Chondrocyte (in vitro differentiated cells): ENCODE measurements at regions not wholly inside any gene's neighbourhood (a gene's known extent, or its start where the extent isn't known, plus 50 kb on each side); places are given as distances from the start of the nearest gene placed in this dataset.
A peak's percentile ranks its signal among the peaks of the same experiment; 100 is the strongest.

Source experiments
- DNase-seq: peaks from one replicate; pipeline ENCODE4 v3.0.0; 2021; ENCODE audit warnings: mixed read lengths, low spot score
- H3K27ac Mint-ChIP-seq: one replicate; pipeline ENCODE4 v1.8.0; 2021; ENCODE audit warnings: mild to moderate bottlenecking, moderate library complexity, mixed read lengths; ENCODE audit not compliant: unreplicated experiment
- H3K27me3 Mint-ChIP-seq: 2 replicates; pipeline ENCODE4 v1.8.0; 2021; ENCODE audit warnings: low read depth, mixed read lengths
- H3K36me3 Mint-ChIP-seq: 2 replicates; pipeline ENCODE4 v1.8.0; 2021; ENCODE audit warnings: low read depth, mixed read lengths
- H3K4me1 Mint-ChIP-seq: 2 replicates; pipeline ENCODE4 v1.8.0; 2021; ENCODE audit warnings: low read depth, mild to moderate bottlenecking, mixed read lengths
- H3K4me3 Mint-ChIP-seq: one replicate; pipeline ENCODE4 v1.8.0; 2021; ENCODE audit warnings: mild to moderate bottlenecking, moderate library complexity, mixed read lengths; ENCODE audit not compliant: unreplicated experiment
- H3K9me3 Mint-ChIP-seq: 2 replicates; pipeline ENCODE4 v1.8.0; 2021; ENCODE audit warnings: low read depth, mixed read lengths
- CTCF ChIP-seq: fragments of 200-600 bp; sonication (generic); IDR thresholded peaks from 2 replicates; pipeline ENCODE4 v1.5.0; 2021; ENCODE audit warnings: antibody characterized with exemption, mild to moderate bottlenecking, moderate library complexity

- no peak for DNase-seq
- no peaks in the 10 kb centered on the region for H3K36me3 Mint-ChIP-seq
- no peak overlapping the region for H3K4me3 Mint-ChIP-seq
- peak; percentile 45 for TF ChIP-seq CTCF
- no peaks in the 10 kb centered on the region for H3K9me3 Mint-ChIP-seq
- H3K4me1 Mint-ChIP-seq = peaks cover 40% of the 10 kb centered on the region
- peaks cover 14% of the 10 kb centered on the region for H3K27me3 Mint-ChIP-seq
- no peak overlapping the region for H3K27ac Mint-ChIP-seq
Measured at GRCh38 chr4:26217481-26217880, 103.3 kb upstream of the RBPJ start.

DNA sequence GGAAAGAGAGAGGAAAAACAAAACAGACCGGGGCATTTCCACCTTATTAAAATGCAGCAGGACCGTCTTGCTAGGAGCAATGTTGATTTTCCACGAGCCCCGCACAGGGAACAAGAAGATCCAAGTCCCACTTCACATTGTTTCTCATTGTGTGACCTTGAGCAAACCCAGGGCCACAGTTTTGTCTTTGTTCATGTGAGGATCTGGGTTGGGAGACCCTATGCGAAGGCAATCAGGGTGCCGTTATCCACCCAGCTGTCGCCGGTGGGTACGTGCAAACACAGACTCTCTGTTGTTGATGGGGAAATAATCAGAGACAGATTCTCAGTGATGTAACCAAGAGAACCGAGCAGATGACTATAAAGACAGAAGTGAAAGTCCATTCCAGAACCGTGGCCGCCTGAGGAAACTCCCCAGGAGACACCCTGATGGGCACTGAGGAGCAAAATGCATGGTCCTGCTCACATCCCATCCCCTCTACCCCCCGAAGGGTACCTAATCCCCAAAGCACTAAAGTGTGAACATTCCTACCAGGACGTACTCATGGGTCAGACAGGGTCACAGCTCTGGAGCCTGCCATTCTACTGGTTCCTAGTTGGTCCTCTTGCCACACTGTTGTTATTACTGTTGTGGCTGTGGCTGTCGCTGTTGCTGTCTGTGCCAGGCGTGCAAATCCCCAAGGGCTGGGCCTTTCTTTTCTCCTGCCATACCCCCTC, 102.7 kb upstream of the RBPJ start:
- H3K9me3 Mint-ChIP-seq = no peaks in the 10 kb centered on the region
- H3K27me3 Mint-ChIP-seq = peaks cover 14% of the 10 kb centered on the region
- no peak for DNase-seq
- H3K4me3 Mint-ChIP-seq = no peak overlapping the region
- H3K27ac Mint-ChIP-seq = no peak overlapping the region
- H3K36me3 Mint-ChIP-seq = no peaks in the 10 kb centered on the region
- peaks cover 41% of the 10 kb centered on the region for H3K4me1 Mint-ChIP-seq
- no peak for TF ChIP-seq CTCF

DNA sequence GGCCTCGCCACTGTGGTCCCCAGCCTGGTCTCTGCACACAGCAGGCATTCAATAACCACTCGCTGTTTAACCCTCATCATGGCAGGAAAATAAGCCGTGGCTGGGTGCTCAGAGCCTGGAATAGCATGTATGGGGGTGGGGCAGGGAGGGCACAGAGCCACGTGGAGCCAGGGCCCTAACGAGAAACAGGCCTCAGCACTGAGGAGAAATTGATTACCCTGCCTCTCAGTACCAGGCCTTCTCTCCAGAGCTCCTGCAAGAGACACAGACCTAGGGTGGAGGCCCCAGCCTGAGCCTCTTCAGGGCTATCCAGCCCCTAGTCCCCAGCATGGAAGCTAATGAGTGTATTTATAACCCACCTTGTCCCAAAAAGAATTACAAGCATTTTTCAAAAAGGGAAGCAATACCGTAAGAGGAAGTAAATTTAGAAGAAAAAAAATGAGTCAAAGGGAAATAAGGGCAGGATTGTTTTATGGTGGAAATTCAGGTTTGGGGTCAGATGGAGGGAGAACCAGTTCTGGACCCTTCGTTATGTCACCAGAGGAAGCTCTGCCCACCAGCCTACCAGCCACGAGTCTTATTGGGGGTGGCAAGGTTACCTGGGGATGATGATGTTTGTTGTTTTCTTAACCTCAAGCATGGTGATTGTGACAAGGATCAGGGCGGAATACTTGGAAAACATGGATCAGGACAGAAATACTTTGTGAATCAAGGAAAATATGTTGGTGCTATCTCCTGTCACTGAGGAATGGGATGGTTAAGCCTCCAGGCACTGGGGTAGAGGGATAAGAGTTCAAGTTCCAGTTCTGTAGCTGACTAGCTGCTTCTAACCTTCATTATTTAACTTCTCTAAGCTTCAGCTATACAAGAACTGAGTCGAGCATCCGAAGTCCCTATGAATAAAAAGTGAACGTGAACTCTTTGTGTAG, 101.9 kb upstream of the RBPJ start:
- H3K4me1 Mint-ChIP-seq = peaks cover 45% of the 10 kb centered on the region
- DNase-seq = no peak
- no peaks in the 10 kb centered on the region for H3K36me3 Mint-ChIP-seq
- no peak overlapping the region for H3K27ac Mint-ChIP-seq
- H3K9me3 Mint-ChIP-seq = no peaks in the 10 kb centered on the region
- no peak overlapping the region for H3K4me3 Mint-ChIP-seq
- TF ChIP-seq CTCF = no peak
- H3K27me3 Mint-ChIP-seq = peaks cover 7% of the 10 kb centered on the region

DNA sequence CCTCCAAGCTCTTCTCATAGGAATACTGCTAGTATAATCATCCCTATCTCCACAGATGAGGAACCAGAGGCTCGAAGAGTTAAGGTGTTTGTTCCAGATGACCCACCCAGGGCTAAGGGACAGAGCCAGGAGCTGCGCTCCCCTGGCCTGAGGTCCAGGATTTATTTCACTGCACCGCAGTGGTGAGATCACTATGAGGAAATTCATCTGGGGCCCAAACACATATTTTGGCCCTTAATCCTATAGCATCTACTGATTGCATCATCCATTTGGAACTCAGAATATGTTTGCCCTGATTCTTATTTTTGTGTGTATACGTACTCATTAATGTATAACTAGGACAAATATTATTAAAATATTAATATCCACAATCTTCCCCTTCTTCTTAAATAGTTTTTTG, 100.1 kb upstream of the RBPJ start:
- H3K27ac Mint-ChIP-seq = peak overlapping the region; percentile 46
- no peaks in the 10 kb centered on the region for H3K36me3 Mint-ChIP-seq
- H3K4me1 Mint-ChIP-seq = peaks cover 45% of the 10 kb centered on the region
- peaks cover 5% of the 10 kb centered on the region for H3K27me3 Mint-ChIP-seq
- no peak overlapping the region for H3K4me3 Mint-ChIP-seq
- TF ChIP-seq CTCF = no peak
- H3K9me3 Mint-ChIP-seq = no peaks in the 10 kb centered on the region
- no peak for DNase-seq

- no peaks in the 10 kb centered on the region for H3K9me3 Mint-ChIP-seq
- no peak overlapping the region for H3K4me3 Mint-ChIP-seq
- H3K27ac Mint-ChIP-seq = no peak overlapping the region
- no peak for DNase-seq
- TF ChIP-seq CTCF = no peak
- peaks cover 34% of the 10 kb centered on the region for H3K4me1 Mint-ChIP-seq
- H3K36me3 Mint-ChIP-seq = no peaks in the 10 kb centered on the region
- H3K27me3 Mint-ChIP-seq = no peaks in the 10 kb centered on the region
Measured at GRCh38 chr4:26223155-26223554, 97.7 kb upstream of the RBPJ start.
